Natural killer cell (primary cell): ENCODE measurements at regions not wholly inside any gene's neighbourhood (a gene's known extent, or its start where the extent isn't known, plus 50 kb on each side); places are given as distances from the start of the nearest gene placed in this dataset.

Experiments
- ATAC-seq, 3 donors: fragments of 150-1000 bp in 2 of 3; fragments of 200-7000 bp in 1 of 3; cut with Tn5 transposase; 1 replicate in 1 of 3; 2 replicates in 2 of 3; pipeline ENCODE4 v1.10.0; 2021; ENCODE audit warnings: mild to moderate bottlenecking in 2 of 3, moderate library complexity in 2 of 3
- DNase-seq, 2 donors: peaks; one replicate each; pipeline versions ENCODE4 v3.0.0 to v3.0.0-alpha.2; 2013 to 2021; ENCODE audit warnings: mixed read lengths in 1 of 2
- H3K27ac ChIP-seq: one replicate; pipeline ENCODE4 v1.5.1; 2013; ENCODE audit warnings: mild to moderate bottlenecking, low read length
- H3K27me3 ChIP-seq: one replicate; pipeline ENCODE4 v1.6.1; 2013; ENCODE audit warnings: low read length; ENCODE audit not compliant: control insufficient read depth, insufficient read depth
- H3K36me3 ChIP-seq: one replicate; pipeline ENCODE4 v1.6.1; 2013; ENCODE audit warnings: low read length; ENCODE audit not compliant: control insufficient read depth, insufficient read depth
- H3K4me1 ChIP-seq: one replicate; pipeline ENCODE4 v1.6.1; 2013; ENCODE audit warnings: low read length; ENCODE audit not compliant: control insufficient read depth, insufficient read depth
- H3K4me3 ChIP-seq: one replicate; pipeline ENCODE4 v1.5.1; 2013; ENCODE audit warnings: low read length
- H3K9me3 ChIP-seq: one replicate; pipeline ENCODE4 v1.6.1; 2013; ENCODE audit warnings: low read length; ENCODE audit not compliant: control insufficient read depth, insufficient read depth
- H3K27ac Mint-ChIP-seq, 2 donors: one replicate each; pipeline ENCODE4 v1.8.0; 2022; ENCODE audit warnings: mild to moderate bottlenecking in 2 of 2, mixed read lengths in 2 of 2, moderate library complexity in 1 of 2
- H3K27me3 Mint-ChIP-seq, 2 donors: one replicate each; pipeline ENCODE4 v1.8.0; 2022; ENCODE audit warnings: low read depth in 2 of 2, mixed read lengths in 2 of 2
- H3K36me3 Mint-ChIP-seq: one replicate; pipeline ENCODE4 v1.8.0; 2022; ENCODE audit warnings: mixed read lengths
- H3K4me1 Mint-ChIP-seq, 2 donors: one replicate each; pipeline ENCODE4 v1.8.0; 2022; ENCODE audit warnings: mixed read lengths in 2 of 2
- H3K4me3 Mint-ChIP-seq: one replicate; pipeline ENCODE4 v1.8.0; 2022; ENCODE audit warnings: mild to moderate bottlenecking, moderate library complexity, mixed read lengths
- H3K9me3 Mint-ChIP-seq, 2 donors: one replicate each; pipeline ENCODE4 v1.8.0; 2022; ENCODE audit warnings: mixed read lengths in 2 of 2
- WGBS: methylation state at CpG from one replicate; pipeline ENCODE4 v1.1.7; 2013; ENCODE audit warnings: missing lambda C conversion rate; ENCODE audit not compliant: insufficient coverage; 5-methylcytosine and 5-hydroxymethylcytosine counted together
- intact Hi-C: fragments of 100-400 bp; cut with micrococcal nuclease; formaldehyde crosslinking; loops from one replicate; pipeline ENCODE4 v1.14.2; 2022
- TF ChIP-seq, protein P1 (sequence below): fragments of 200-600 bp; IDR thresholded peaks from one replicate; pipeline ENCODE4 v1.8.0; 2022; ENCODE audit warnings: antibody characterized with exemption

DNA sequence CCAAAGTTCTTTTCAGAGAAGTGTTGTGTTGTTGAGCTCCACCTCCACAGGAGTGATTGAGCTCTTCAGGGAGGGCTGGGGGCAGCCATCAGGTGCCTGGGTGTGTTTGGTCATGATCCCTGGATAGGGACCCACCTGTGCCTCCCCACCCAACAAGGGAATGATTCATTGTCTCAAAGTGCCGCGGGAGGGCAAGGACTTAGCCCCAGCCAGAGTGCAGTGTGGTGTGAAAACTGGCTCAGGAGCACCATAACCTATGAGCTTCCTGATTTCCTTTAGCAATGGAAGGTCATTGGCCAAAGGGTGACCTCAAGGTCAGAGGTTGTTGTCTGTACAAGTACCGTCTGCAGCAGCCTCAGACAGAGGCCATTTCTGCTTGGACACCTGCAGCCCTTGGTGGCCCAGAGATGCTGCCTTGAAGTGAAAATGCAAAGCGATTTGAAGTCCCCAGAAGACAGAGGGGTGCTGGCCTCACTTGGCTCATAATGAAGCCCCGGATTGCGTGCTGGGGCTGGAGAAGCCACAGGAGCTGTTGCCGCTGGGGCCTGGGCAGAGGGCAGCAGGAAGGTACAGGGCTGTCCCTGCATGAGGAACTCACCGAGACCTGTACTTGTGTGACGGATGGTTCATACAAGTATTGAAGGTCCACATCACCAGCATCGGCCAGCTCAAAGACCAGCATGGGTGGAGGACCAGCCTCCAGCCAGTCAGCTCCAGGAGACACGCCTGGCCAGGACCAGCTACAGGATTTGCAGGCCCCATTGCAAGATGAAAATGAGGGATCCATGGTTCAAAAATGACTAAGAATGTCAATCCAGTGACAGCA, 100.6 kb upstream of the DUSP22 start:
- H3K27me3 Mint-ChIP-seq = no peaks in the 10 kb centered on the region
- ATAC-seq = no peak

DNA sequence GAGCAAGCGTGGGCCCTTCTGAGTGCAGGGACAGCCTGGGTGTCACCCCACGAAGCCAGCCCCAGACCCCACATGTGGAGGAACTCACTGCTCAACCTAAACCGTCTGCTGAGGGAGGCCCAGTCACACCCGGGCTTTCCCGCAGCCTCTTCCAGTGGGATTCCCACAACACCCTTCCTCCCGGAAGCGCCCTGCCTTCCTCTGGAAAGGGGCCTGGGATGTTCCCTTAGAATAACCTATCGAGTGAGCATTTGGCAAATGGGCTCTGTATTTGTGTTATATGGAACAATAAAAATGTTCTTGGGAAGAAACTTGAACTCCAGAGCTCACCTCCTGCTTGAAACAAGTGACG, 100.0 kb upstream of the DUSP22 start:
- intact Hi-C loops = loop anchor here (5.0 kb wide), 1 partner anchor 100 kb away; the partner anchor contains the start of gene DUSP22
- H3K4me1 Mint-ChIP-seq = peaks cover 17 to 39% of the 10 kb centered on the region in 2 donors
- no peak for ATAC-seq

More for the DNA sequence above, 100.6 kb upstream of the DUSP22 start:
- TF ChIP-seq, protein P1, sequence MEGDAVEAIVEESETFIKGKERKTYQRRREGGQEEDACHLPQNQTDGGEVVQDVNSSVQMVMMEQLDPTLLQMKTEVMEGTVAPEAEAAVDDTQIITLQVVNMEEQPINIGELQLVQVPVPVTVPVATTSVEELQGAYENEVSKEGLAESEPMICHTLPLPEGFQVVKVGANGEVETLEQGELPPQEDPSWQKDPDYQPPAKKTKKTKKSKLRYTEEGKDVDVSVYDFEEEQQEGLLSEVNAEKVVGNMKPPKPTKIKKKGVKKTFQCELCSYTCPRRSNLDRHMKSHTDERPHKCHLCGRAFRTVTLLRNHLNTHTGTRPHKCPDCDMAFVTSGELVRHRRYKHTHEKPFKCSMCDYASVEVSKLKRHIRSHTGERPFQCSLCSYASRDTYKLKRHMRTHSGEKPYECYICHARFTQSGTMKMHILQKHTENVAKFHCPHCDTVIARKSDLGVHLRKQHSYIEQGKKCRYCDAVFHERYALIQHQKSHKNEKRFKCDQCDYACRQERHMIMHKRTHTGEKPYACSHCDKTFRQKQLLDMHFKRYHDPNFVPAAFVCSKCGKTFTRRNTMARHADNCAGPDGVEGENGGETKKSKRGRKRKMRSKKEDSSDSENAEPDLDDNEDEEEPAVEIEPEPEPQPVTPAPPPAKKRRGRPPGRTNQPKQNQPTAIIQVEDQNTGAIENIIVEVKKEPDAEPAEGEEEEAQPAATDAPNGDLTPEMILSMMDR = no peak
- Mint-ChIP-seq H3K27ac (peak overlapping the region in 1 of 2 donors; percentile 76), H3K4me1 (peaks cover 17 to 39% of the 10 kb centered on the region in 2 donors), H3K9me3 (no peaks in the 10 kb centered on the region), H3K4me3 (no peak overlapping the region), H3K36me3 (no peaks in the 10 kb centered on the region)
- 95% methylated on average over 11 of the region's 11 CpGs for WGBS
- intact Hi-C loops = loop anchor here (5.0 kb wide), 1 partner anchor 101 kb away; the partner anchor contains the start of gene DUSP22
- Histone ChIP-seq H3K4me1 (peaks cover 28% of the 10 kb centered on the region), H3K4me3 (no peak overlapping the region), H3K36me3 (no peaks in the 10 kb centered on the region), H3K9me3 (no peaks in the 10 kb centered on the region), H3K27ac (no peak overlapping the region), H3K27me3 (no peaks in the 10 kb centered on the region)
- no peak for DNase-seq

DNA sequence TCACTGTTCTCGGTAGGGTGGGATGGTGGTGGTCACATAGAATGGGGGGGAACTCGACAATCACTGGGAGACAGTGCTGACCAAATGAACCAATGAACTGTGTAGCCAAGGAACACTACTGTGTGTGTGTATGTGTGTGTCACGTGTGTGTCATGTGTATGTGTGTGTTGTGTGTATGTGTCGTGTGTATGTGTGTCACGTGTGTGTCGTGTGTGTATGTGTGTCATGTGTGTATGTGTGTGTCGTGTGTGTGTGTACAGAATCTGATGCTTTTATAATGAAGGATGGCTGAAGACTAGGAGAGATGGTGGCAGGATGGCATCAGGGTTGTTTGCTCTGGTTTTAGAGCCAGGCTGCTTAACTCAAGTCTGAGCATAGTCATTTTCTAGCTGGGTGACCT, 99.1 kb upstream of the DUSP22 start:
- no peak overlapping the region for H3K4me3 Mint-ChIP-seq

More for the DNA sequence above, 100.0 kb upstream of the DUSP22 start:
- peaks cover 28% of the 10 kb centered on the region for H3K4me1 ChIP-seq
- peak overlapping the region in 1 of 2 donors; percentile 82 for H3K27ac Mint-ChIP-seq
- H3K36me3 Mint-ChIP-seq = no peaks in the 10 kb centered on the region
- H3K27ac ChIP-seq = no peak overlapping the region
- 95% methylated on average over 9 of the region's 9 CpGs for WGBS
- no peak overlapping the region for H3K4me3 Mint-ChIP-seq
- H3K9me3 Mint-ChIP-seq = no peaks in the 10 kb centered on the region
- H3K36me3 ChIP-seq = no peaks in the 10 kb centered on the region
- DNase-seq = no peak
- H3K27me3 Mint-ChIP-seq = no peaks in the 10 kb centered on the region
- H3K27me3 ChIP-seq = no peaks in the 10 kb centered on the region
- no peak overlapping the region for H3K4me3 ChIP-seq
- TF ChIP-seq, protein P1 = no peak
- H3K9me3 ChIP-seq = no peaks in the 10 kb centered on the region

More for the DNA sequence above, 99.1 kb upstream of the DUSP22 start:
- Mint-ChIP-seq H3K27me3 (no peaks in the 10 kb centered on the region), H3K4me1 (peaks cover 17 to 39% of the 10 kb centered on the region in 2 donors), H3K36me3 (no peaks in the 10 kb centered on the region), H3K9me3 (no peaks in the 10 kb centered on the region), H3K27ac (peak overlapping the region in 1 of 2 donors; percentile 82)
- 92% methylated on average over 7 of the region's 7 CpGs for WGBS
- ATAC-seq (no peak), DNase-seq (no peak)
- H3K27me3 ChIP-seq = no peaks in the 10 kb centered on the region
- H3K4me1 ChIP-seq = peaks cover 28% of the 10 kb centered on the region
- H3K4me3 ChIP-seq = no peak overlapping the region
- H3K9me3 ChIP-seq = no peaks in the 10 kb centered on the region
- TF ChIP-seq, protein P1 = no peak
- no peak overlapping the region for H3K27ac ChIP-seq
- intact Hi-C loops = loop anchor here (5.0 kb wide), 1 partner anchor 99 kb away; the partner anchor contains the start of gene DUSP22
- H3K36me3 ChIP-seq = no peaks in the 10 kb centered on the region
